ENCODE measurements at regions not wholly inside any gene's neighbourhood (a gene's known extent, or its start where the extent isn't known, plus 50 kb on each side); places are given as distances from the start of the nearest gene placed in this dataset.

DNA sequence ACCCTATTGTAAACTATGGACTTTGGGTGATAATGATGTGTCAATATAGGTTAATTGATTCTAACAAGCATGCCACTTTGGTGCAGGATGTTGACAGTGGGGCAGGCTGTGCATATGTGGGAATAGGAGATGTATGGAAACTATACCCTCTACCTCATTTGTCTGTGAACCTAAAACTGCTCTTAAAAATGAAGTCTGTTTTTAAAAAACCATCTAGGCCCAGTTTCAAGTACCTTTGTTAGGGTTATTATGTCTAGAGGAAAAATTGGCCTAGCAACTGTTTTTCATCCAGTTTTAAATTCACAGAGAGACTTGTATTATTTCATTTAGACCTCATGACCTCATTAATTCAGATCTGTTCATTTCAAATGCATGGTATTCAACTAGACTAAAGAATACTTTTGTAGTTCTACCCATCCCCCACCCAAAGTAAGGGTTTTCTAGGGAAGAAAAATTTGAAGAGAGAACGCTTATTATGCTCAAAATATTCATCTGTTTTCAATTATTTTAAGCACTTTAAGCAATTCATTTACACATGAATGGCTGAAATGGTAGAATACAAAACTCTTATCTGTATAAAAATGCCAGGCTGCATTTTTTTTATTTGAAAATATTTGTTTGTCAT is 1781.9 kb upstream of the MIR17HG start:
- no peak for TF ChIP-seq EZH2phosphoT487 (IDR thresholded peaks at IDR 0.05)
- TF ChIP-seq EZH2 (IDR thresholded peaks at IDR 0.05): no peak
- no peak for TF ChIP-seq CTCF (IDR thresholded peaks at IDR 0.05)
- Mint-ChIP-seq H3K4me3 (no peak overlapping the region), H3K9me3 (peaks cover 7% of the 10 kb centered on the region), H3K4me1 (peaks cover 12% of the 10 kb centered on the region), H3K27me3 (ENCODE audit: insufficient read depth, low read depth) (peaks cover 2% of the 10 kb centered on the region), H3K27ac (peak overlapping the region; percentile 29), H3K36me3 (peaks cover 1% of the 10 kb centered on the region)
- no peak overlapping the region for H3K9ac ChIP-seq
- H3K4me2 ChIP-seq: no peak overlapping the region
- H3K79me2 ChIP-seq (ENCODE audit: low read depth): no peaks in the 10 kb centered on the region
- H3K4me3 ChIP-seq: no peak overlapping the region
- no peaks in the 10 kb centered on the region for H3K36me3 ChIP-seq
- H3K27ac ChIP-seq: no peak overlapping the region
- H3K27me3 ChIP-seq: no peaks in the 10 kb centered on the region
- no peak for DNase-seq (ENCODE audit: low spot score)
- H3K9me3 ChIP-seq (ENCODE audit: low read depth): no peaks in the 10 kb centered on the region
- H4K20me1 ChIP-seq (ENCODE audit: low read depth): no peaks in the 10 kb centered on the region
- no peaks in the 10 kb centered on the region for H3F3A ChIP-seq (ENCODE audit: low read depth)
- no peaks in the 10 kb centered on the region for H3K4me1 ChIP-seq
- no peak overlapping the region for H2AFZ ChIP-seq (replicated peaks)

GRCh38 chr13:89567025-89567424 is 1780.5 kb upstream of the MIR17HG start:
- Histone ChIP-seq H3K79me2 (ENCODE audit: low read depth) (no peaks in the 10 kb centered on the region), H4K20me1 (ENCODE audit: low read depth) (no peaks in the 10 kb centered on the region), H3K4me1 (no peaks in the 10 kb centered on the region), H3K9ac (no peak overlapping the region), H3K4me2 (no peak overlapping the region), H3K4me3 (no peak overlapping the region), H3K9me3 (ENCODE audit: low read depth) (no peaks in the 10 kb centered on the region), H2AFZ (replicated peaks) (no peak overlapping the region), H3K36me3 (no peaks in the 10 kb centered on the region), H3K27me3 (no peaks in the 10 kb centered on the region), H3F3A (ENCODE audit: low read depth) (no peaks in the 10 kb centered on the region), H3K27ac (no peak overlapping the region)
- H3K27ac Mint-ChIP-seq: no peak overlapping the region
- H3K27me3 Mint-ChIP-seq (ENCODE audit: insufficient read depth, low read depth): peaks cover 2% of the 10 kb centered on the region
- H3K9me3 Mint-ChIP-seq: peaks cover 16% of the 10 kb centered on the region
- no peak for TF ChIP-seq CTCF (IDR thresholded peaks at IDR 0.05)
- no peak overlapping the region for H3K4me3 Mint-ChIP-seq
- H3K36me3 Mint-ChIP-seq: peaks cover 5% of the 10 kb centered on the region
- H3K4me1 Mint-ChIP-seq: peaks cover 12% of the 10 kb centered on the region
- no peak for DNase-seq (ENCODE audit: low spot score)

GRCh38 chr13:89568276-89568675 is 1779.2 kb upstream of the MIR17HG start:
- no peak for DNase-seq (ENCODE audit: low spot score)
- Mint-ChIP-seq H3K27me3 (ENCODE audit: insufficient read depth, low read depth) (no peaks in the 10 kb centered on the region), H3K9me3 (peaks cover 26% of the 10 kb centered on the region), H3K4me3 (no peak overlapping the region), H3K27ac (no peak overlapping the region), H3K36me3 (peaks cover 5% of the 10 kb centered on the region), H3K4me1 (peaks cover 12% of the 10 kb centered on the region)
- Histone ChIP-seq H3K27ac (no peak overlapping the region), H3K4me2 (no peak overlapping the region), H4K20me1 (ENCODE audit: low read depth) (no peaks in the 10 kb centered on the region), H3K4me1 (no peaks in the 10 kb centered on the region), H3K36me3 (no peaks in the 10 kb centered on the region), H2AFZ (replicated peaks) (no peak overlapping the region), H3K4me3 (no peak overlapping the region), H3K9ac (no peak overlapping the region), H3K9me3 (ENCODE audit: low read depth) (no peaks in the 10 kb centered on the region), H3F3A (ENCODE audit: low read depth) (no peaks in the 10 kb centered on the region), H3K79me2 (ENCODE audit: low read depth) (no peaks in the 10 kb centered on the region), H3K27me3 (no peaks in the 10 kb centered on the region)
- TF ChIP-seq EZH2 (IDR thresholded peaks at IDR 0.05) (no peak), CTCF (IDR thresholded peaks at IDR 0.05) (no peak), EZH2phosphoT487 (IDR thresholded peaks at IDR 0.05) (no peak)

Measured in neural progenitor cell (in vitro differentiated cells).